SK-N-SH treated with all-trans-retinoic acid at 6 μM for 48 hours (cell line): ENCODE measurements at regions not wholly inside any gene's neighbourhood (a gene's known extent, or its start where the extent isn't known, plus 50 kb on each side); places are given as distances from the start of the nearest gene placed in this dataset.

Experiments used
- ATAC-seq: fragments of 200-7000 bp; cut with Tn5 transposase; 3 replicates; pipeline ENCODE4 v1.9.1; 2020; ENCODE audit warnings: mild to moderate bottlenecking, moderate library complexity
- ARNTL ChIP-seq: fragments of 450-650 bp; formaldehyde crosslinking; IDR thresholded peaks from 2 replicates; pipeline ENCODE4 v1.5.0; 2020; ENCODE audit warnings: low read depth, mild to moderate bottlenecking, moderate library complexity, borderline replicate concordance
- BACH2 ChIP-seq: fragments of 250-450 bp; sonication (Bioruptor Pico); IDR thresholded peaks from 2 replicates; pipeline ENCODE4 v1.9.0; 2021; ENCODE audit warnings: mild to moderate bottlenecking, borderline replicate concordance
- CSDC2 ChIP-seq: fragments of 250-450 bp; sonication (Bioruptor Pico); IDR thresholded peaks from 2 replicates; pipeline ENCODE4 v1.5.0; 2020; ENCODE audit warnings: mild to moderate bottlenecking, moderate library complexity
- ESRRG ChIP-seq: fragments of 250-450 bp; sonication (Bioruptor Pico); IDR thresholded peaks from 2 replicates; pipeline ENCODE4 v1.6.1; 2021; ENCODE audit warnings: mild to moderate bottlenecking
- GLIS3 ChIP-seq: fragments of 250-450 bp; sonication (Bioruptor Pico); IDR thresholded peaks from 2 replicates; pipeline ENCODE4 v1.5.0; 2020; ENCODE audit warnings: mild to moderate bottlenecking, moderate library complexity
- ISL1 ChIP-seq: fragments of 250-450 bp; sonication (Bioruptor Pico); IDR thresholded peaks from 2 replicates; pipeline ENCODE4 v2.1.2; 2022; ENCODE audit warnings: mild to moderate bottlenecking, moderate library complexity
- OSR1 ChIP-seq: fragments of 250-450 bp; sonication (Bioruptor Pico); IDR thresholded peaks from 2 replicates; pipeline ENCODE4 v1.8.0; 2022; ENCODE audit warnings: moderate library complexity, mild to moderate bottlenecking, inconsistent platforms
- RARB ChIP-seq: fragments of 250-450 bp; sonication (Bioruptor Pico); IDR thresholded peaks from 2 replicates; pipeline ENCODE4 v1.8.0; 2021; ENCODE audit warnings: mild to moderate bottlenecking, moderate library complexity
- SNAI2 ChIP-seq: fragments of 250-450 bp; sonication (Bioruptor Pico); IDR thresholded peaks from 2 replicates; pipeline ENCODE4 v1.5.0; 2020; ENCODE audit warnings: mild to moderate bottlenecking, moderate library complexity
- TCF4 ChIP-seq: fragments of 250-450 bp; sonication (Bioruptor Pico); IDR thresholded peaks from 2 replicates; pipeline ENCODE4 v1.8.0; 2021; ENCODE audit warnings: mild to moderate bottlenecking, moderate library complexity, borderline replicate concordance
- TOX ChIP-seq: fragments of 250-450 bp; sonication (Bioruptor Pico); IDR thresholded peaks from 2 replicates; pipeline ENCODE4 v1.8.0; 2021; ENCODE audit warnings: mild to moderate bottlenecking, moderate library complexity, borderline replicate concordance
- ZC3H10 ChIP-seq: fragments of 250-450 bp; sonication (Bioruptor Pico); IDR thresholded peaks from 2 replicates; pipeline ENCODE4 v1.5.1; 2021; ENCODE audit warnings: mild to moderate bottlenecking, moderate library complexity
- ZFP30 ChIP-seq: fragments of 450-650 bp; formaldehyde crosslinking; IDR thresholded peaks from 2 replicates; pipeline ENCODE4 v1.5.0; 2022; ENCODE audit warnings: mild to moderate bottlenecking, moderate library complexity
- ZNF565 ChIP-seq: fragments of 450-650 bp; formaldehyde crosslinking; conservative IDR thresholded peaks from 2 replicates; pipeline ENCODE4 v1.5.0; 2020; ENCODE audit warnings: low read depth, mild to moderate bottlenecking, moderate library complexity
- ZNF70 ChIP-seq: fragments of 450-650 bp; formaldehyde crosslinking; IDR thresholded peaks from 2 replicates; pipeline ENCODE4 v1.5.0; 2020; ENCODE audit warnings: mild to moderate bottlenecking, moderate library complexity
- ZNF8 ChIP-seq: fragments of 450-650 bp; formaldehyde crosslinking; IDR thresholded peaks from 2 replicates; pipeline ENCODE4 v1.5.0; 2020; ENCODE audit warnings: mild to moderate bottlenecking, moderate library complexity
- TF ChIP-seq, protein P1 (sequence below): fragments of 250-450 bp; sonication (Bioruptor Pico); IDR thresholded peaks from 2 replicates; pipeline ENCODE4 v1.5.1; 2021; ENCODE audit warnings: mild to moderate bottlenecking, moderate library complexity
- TF ChIP-seq, protein P2 (sequence below): fragments of 250-450 bp; sonication (Bioruptor Pico); IDR thresholded peaks from 2 replicates; pipeline ENCODE4 v1.5.0; 2020; ENCODE audit warnings: mild to moderate bottlenecking, moderate library complexity
- TF ChIP-seq, protein P3 (sequence below): fragments of 250-450 bp; sonication (Bioruptor Pico); IDR thresholded peaks from 2 replicates; pipeline ENCODE4 v1.5.1; 2020; ENCODE audit warnings: low read depth, mild to moderate bottlenecking, moderate library complexity
- TF ChIP-seq, protein P4 (sequence below): fragments of 250-450 bp; sonication (Bioruptor Pico); IDR thresholded peaks from 2 replicates; pipeline ENCODE4 v1.8.0; 2021; ENCODE audit warnings: low read depth, mild to moderate bottlenecking, moderate library complexity, borderline replicate concordance
- TF ChIP-seq, protein P5 (sequence below): fragments of 250-450 bp; sonication (Bioruptor Pico); IDR thresholded peaks from 2 replicates; pipeline ENCODE4 v1.8.0; 2020; ENCODE audit warnings: mild to moderate bottlenecking, moderate library complexity, borderline replicate concordance

DNA sequence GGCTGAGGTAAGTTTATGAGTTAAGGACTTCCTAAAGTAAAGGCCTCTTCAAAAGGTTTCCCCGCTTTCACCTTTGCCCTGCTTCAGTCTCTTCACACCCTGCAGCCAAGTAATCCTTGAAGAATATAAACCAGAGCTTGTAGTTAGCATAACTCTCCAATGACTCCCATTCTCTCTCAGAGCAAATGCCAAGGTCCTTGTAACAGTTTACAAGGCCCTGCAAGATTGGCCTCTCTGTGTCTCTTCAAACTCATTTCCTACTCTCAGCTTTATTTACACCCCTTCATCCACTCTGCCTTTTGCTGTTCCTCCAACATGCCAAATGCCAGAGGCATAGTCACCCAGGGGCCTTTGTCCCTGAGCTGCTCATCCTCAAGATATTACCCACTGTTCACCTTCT lies 60.5 kb upstream of the MME start:
- ATAC-seq: no peak
- no peak for TF ChIP-seq ARNTL (CRISPR knock-in tag)
- no peak for TF ChIP-seq ZNF565
- TF ChIP-seq RARB (CRISPR knock-in tag): no peak
- no peak for TF ChIP-seq TCF4 (CRISPR knock-in tag)
- TF ChIP-seq, protein P1, sequence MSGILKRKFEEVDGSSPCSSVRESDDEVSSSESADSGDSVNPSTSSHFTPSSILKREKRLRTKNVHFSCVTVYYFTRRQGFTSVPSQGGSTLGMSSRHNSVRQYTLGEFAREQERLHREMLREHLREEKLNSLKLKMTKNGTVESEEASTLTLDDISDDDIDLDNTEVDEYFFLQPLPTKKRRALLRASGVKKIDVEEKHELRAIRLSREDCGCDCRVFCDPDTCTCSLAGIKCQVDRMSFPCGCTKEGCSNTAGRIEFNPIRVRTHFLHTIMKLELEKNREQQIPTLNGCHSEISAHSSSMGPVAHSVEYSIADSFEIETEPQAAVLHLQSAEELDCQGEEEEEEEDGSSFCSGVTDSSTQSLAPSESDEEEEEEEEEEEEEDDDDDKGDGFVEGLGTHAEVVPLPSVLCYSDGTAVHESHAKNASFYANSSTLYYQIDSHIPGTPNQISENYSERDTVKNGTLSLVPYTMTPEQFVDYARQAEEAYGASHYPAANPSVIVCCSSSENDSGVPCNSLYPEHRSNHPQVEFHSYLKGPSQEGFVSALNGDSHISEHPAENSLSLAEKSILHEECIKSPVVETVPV (CRISPR knock-in tag): no peak
- TF ChIP-seq CSDC2: no peak
- TF ChIP-seq, protein P2, sequence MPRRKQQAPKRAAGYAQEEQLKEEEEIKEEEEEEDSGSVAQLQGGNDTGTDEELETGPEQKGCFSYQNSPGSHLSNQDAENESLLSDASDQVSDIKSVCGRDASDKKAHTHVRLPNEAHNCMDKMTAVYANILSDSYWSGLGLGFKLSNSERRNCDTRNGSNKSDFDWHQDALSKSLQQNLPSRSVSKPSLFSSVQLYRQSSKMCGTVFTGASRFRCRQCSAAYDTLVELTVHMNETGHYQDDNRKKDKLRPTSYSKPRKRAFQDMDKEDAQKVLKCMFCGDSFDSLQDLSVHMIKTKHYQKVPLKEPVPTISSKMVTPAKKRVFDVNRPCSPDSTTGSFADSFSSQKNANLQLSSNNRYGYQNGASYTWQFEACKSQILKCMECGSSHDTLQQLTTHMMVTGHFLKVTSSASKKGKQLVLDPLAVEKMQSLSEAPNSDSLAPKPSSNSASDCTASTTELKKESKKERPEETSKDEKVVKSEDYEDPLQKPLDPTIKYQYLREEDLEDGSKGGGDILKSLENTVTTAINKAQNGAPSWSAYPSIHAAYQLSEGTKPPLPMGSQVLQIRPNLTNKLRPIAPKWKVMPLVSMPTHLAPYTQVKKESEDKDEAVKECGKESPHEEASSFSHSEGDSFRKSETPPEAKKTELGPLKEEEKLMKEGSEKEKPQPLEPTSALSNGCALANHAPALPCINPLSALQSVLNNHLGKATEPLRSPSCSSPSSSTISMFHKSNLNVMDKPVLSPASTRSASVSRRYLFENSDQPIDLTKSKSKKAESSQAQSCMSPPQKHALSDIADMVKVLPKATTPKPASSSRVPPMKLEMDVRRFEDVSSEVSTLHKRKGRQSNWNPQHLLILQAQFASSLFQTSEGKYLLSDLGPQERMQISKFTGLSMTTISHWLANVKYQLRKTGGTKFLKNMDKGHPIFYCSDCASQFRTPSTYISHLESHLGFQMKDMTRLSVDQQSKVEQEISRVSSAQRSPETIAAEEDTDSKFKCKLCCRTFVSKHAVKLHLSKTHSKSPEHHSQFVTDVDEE: no peak
- TF ChIP-seq, protein P3, sequence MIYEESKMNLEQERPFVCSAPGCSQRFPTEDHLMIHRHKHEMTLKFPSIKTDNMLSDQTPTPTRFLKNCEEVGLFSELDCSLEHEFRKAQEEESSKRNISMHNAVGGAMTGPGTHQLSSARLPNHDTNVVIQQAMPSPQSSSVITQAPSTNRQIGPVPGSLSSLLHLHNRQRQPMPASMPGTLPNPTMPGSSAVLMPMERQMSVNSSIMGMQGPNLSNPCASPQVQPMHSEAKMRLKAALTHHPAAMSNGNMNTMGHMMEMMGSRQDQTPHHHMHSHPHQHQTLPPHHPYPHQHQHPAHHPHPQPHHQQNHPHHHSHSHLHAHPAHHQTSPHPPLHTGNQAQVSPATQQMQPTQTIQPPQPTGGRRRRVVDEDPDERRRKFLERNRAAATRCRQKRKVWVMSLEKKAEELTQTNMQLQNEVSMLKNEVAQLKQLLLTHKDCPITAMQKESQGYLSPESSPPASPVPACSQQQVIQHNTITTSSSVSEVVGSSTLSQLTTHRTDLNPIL: no peak
- no peak for TF ChIP-seq ZNF70 (CRISPR knock-in tag)
- no peak for TF ChIP-seq ZFP30 (CRISPR knock-in tag)

DNA sequence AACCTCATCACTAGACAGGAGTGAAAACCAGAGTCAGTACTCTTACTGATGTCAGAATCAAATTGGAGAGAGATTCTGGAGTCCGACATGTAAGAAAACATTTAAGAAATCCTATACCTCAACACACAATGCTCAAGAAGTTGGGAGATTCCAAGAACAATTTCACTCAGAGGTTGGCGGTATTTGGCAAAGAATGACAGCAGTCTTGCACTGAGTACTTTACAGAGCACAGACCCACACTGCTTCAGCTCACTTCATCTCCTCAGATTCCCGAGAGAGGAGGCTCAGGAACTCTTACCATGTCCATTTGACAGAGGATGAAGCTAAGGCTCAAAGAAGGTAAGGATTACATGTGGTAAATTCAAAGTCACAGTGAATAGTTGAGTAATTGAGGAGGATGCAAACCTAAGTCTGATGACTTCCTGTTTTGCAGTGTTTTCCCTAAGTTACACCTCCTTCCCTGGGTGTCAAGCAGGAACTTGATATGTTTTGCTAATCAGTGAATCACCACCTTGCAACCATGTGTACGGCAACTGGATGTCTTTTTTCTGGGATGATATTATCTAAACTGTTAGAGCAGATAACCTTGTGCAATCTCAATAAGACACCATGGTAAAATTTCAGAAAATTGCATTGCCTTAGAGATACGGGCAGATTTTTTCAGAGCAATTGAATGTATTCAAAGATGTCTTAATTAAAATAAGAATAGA lies 61.3 kb upstream of the MME start:
- no peak for ATAC-seq
- TF ChIP-seq GLIS3 (CRISPR knock-in tag) (no peak), BACH2 (CRISPR knock-in tag) (no peak), ZNF8 (CRISPR knock-in tag) (no peak), CSDC2 (no peak), ARNTL (CRISPR knock-in tag) (no peak), OSR1 (no peak), ZC3H10 (CRISPR knock-in tag) (no peak), RARB (CRISPR knock-in tag) (no peak), ZNF70 (CRISPR knock-in tag) (no peak), TOX (CRISPR knock-in tag) (no peak), SNAI2 (CRISPR knock-in tag) (no peak), ESRRG (CRISPR knock-in tag) (no peak), ISL1 (CRISPR knock-in tag) (no peak), TCF4 (CRISPR knock-in tag) (no peak)
- TF ChIP-seq, protein P4, sequence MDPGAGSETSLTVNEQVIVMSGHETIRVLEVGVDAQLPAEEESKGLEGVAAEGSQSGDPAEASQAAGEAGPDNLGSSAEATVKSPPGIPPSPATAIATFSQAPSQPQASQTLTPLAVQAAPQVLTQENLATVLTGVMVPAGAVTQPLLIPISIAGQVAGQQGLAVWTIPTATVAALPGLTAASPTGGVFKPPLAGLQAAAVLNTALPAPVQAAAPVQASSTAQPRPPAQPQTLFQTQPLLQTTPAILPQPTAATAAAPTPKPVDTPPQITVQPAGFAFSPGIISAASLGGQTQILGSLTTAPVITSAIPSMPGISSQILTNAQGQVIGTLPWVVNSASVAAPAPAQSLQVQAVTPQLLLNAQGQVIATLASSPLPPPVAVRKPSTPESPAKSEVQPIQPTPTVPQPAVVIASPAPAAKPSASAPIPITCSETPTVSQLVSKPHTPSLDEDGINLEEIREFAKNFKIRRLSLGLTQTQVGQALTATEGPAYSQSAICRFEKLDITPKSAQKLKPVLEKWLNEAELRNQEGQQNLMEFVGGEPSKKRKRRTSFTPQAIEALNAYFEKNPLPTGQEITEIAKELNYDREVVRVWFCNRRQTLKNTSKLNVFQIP (CRISPR knock-in tag): no peak
- TF ChIP-seq, protein P2: no peak
- TF ChIP-seq, protein P5, sequence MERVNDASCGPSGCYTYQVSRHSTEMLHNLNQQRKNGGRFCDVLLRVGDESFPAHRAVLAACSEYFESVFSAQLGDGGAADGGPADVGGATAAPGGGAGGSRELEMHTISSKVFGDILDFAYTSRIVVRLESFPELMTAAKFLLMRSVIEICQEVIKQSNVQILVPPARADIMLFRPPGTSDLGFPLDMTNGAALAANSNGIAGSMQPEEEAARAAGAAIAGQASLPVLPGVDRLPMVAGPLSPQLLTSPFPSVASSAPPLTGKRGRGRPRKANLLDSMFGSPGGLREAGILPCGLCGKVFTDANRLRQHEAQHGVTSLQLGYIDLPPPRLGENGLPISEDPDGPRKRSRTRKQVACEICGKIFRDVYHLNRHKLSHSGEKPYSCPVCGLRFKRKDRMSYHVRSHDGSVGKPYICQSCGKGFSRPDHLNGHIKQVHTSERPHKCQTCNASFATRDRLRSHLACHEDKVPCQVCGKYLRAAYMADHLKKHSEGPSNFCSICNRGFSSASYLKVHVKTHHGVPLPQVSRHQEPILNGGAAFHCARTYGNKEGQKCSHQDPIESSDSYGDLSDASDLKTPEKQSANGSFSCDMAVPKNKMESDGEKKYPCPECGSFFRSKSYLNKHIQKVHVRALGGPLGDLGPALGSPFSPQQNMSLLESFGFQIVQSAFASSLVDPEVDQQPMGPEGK (CRISPR knock-in tag): no peak
